ENCODE measurements at regions not wholly inside any gene's neighbourhood (a gene's known extent, or its start where the extent isn't known, plus 50 kb on each side); places are given as distances from the start of the nearest gene placed in this dataset.
A peak's percentile ranks its signal among the peaks of the same experiment; 100 is the strongest.

- DNase-seq (ENCODE audit: low read depth): no peak
- no peak overlapping the region for H3K4me3 ChIP-seq (ENCODE audit: low read length)
- TF ChIP-seq, protein P1, sequence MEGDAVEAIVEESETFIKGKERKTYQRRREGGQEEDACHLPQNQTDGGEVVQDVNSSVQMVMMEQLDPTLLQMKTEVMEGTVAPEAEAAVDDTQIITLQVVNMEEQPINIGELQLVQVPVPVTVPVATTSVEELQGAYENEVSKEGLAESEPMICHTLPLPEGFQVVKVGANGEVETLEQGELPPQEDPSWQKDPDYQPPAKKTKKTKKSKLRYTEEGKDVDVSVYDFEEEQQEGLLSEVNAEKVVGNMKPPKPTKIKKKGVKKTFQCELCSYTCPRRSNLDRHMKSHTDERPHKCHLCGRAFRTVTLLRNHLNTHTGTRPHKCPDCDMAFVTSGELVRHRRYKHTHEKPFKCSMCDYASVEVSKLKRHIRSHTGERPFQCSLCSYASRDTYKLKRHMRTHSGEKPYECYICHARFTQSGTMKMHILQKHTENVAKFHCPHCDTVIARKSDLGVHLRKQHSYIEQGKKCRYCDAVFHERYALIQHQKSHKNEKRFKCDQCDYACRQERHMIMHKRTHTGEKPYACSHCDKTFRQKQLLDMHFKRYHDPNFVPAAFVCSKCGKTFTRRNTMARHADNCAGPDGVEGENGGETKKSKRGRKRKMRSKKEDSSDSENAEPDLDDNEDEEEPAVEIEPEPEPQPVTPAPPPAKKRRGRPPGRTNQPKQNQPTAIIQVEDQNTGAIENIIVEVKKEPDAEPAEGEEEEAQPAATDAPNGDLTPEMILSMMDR (conservative IDR thresholded peaks at IDR 0.05; ENCODE audit: low read depth, low read length): peak; percentile 86
These were observed 152.7 kb downstream of the IL20RB start for GRCh38 chr3:137110392-137110996.

GRCh38 chr3:137111497-137111896 is 153.7 kb downstream of the IL20RB start:
- no peak for DNase-seq (ENCODE audit: low read depth)
- no peak overlapping the region for H3K4me3 ChIP-seq (ENCODE audit: low read length)
- TF ChIP-seq, protein P1 (conservative IDR thresholded peaks at IDR 0.05; ENCODE audit: low read depth, low read length): no peak

GRCh38 chr3:137116619-137117018 is 158.8 kb downstream of the IL20RB start:
- no peak for DNase-seq (ENCODE audit: low read depth)
- H3K4me3 ChIP-seq (ENCODE audit: low read length): no peak overlapping the region
- TF ChIP-seq, protein P1 (conservative IDR thresholded peaks at IDR 0.05; ENCODE audit: low read depth, low read length): no peak

GRCh38 chr3:137121704-137122314 is 164.0 kb downstream of the IL20RB start:
- DNase-seq (ENCODE audit: low read depth): peak; percentile 4
- no peak overlapping the region for H3K4me3 ChIP-seq (ENCODE audit: low read length)
- TF ChIP-seq, protein P1 (conservative IDR thresholded peaks at IDR 0.05; ENCODE audit: low read depth, low read length): peak; percentile 80

DNA sequence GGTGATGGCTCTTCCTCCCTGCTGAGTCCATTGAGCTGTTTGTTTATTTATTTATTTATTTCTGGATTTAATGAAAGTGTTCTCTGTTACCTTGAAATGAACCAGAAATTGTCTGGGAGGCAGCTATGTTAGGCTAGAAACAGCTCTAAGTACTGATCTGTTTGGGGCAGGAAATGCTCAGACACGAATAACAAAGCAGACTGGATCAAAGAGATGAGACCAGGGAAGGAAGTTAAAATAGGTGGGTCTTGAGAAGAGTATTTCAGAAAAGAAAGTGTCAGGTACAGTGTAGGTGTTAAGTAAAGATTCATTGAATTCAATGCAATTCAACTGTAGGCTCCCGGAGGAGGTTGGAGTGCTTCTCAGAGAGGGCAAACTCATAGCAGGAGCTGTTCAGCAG is 173.3 kb downstream of the IL20RB start:
- H3K4me3 ChIP-seq (ENCODE audit: low read length): no peak overlapping the region
- TF ChIP-seq, protein P1 (conservative IDR thresholded peaks at IDR 0.05; ENCODE audit: low read depth, low read length): no peak
- DNase-seq (ENCODE audit: low read depth): no peak

DNA sequence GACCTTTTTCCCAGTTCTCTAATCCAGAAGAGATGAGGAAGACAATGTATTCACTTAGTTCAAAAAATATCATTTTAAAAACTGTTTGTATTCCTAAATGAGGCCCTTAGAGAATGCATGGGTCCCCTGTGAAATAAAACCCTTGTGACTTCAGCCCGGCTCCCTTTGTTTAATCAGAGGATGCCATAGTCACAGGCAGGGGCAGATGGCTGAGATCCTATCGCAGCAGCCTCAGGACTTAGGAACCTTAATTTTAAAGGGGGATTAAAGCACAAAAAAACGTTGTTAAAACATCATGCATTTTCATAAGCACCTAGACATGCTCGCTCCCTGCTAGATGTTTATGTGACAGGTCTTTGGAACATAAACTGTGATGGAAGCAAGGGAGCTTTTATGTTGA is 176.6 kb downstream of the IL20RB start:
- TF ChIP-seq, protein P1 (conservative IDR thresholded peaks at IDR 0.05; ENCODE audit: low read depth, low read length): no peak
- no peak overlapping the region for H3K4me3 ChIP-seq (ENCODE audit: low read length)
- no peak for DNase-seq (ENCODE audit: low read depth)

DNA sequence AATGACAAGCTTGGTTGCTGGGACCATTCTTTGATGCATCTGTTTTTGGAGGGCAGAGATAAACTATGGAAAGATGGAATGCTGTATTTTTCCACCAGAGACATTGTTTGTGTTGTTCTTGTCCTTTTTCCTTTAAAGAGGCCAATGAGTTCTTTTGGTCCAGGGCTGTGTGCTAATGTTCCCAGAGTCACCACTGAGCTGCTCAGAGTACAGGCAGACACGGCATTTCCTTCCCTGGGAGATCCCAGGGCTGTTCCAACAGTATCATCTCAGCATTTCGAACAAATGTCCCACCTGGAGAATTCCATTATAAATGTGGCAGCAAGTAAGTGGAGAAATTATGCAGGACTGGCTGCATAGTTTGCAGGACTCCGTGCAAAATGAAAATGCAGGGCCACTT is 190.6 kb downstream of the IL20RB start:
- TF ChIP-seq, protein P1 (conservative IDR thresholded peaks at IDR 0.05; ENCODE audit: low read depth, low read length): no peak
- H3K4me3 ChIP-seq (ENCODE audit: low read length): no peak overlapping the region

More for the DNA sequence above, 190.6 kb downstream of the IL20RB start:
- no peak for DNase-seq (ENCODE audit: low read depth)

All from retinal pigment epithelial cell (primary cell).